ENCODE measurements at regions not wholly inside any gene's neighbourhood (a gene's known extent, or its start where the extent isn't known, plus 50 kb on each side); places are given as distances from the start of the nearest gene placed in this dataset.

DNA sequence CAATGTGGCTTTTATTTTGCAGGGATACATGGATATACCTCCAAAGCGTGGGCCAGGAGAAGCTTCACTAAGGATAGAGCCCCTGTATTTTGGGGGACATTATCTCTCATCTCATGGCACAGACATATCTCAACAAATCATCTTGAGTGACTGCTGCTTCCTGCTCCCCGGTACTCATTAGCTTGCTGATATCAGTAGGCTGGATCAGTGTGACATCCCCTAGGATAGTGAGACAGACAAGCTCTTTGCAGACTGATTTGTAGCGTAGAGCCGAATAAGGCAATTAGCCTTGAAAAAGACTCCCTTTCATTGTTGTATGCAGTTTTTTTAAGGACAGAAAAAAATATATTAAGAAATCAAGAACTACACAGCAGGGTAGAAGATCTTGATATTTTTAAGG is 237.7 kb upstream of the CDH9 start:
- Histone ChIP-seq H3K4me1 (ENCODE audit: control insufficient read depth in 1 of 2, insufficient read depth in 2 of 2, low read depth in 1 of 2, low read length in 1 of 2) (no peaks in the 10 kb centered on the region; a peak in 1 of 4 replicates), H3K4me2 (no peak overlapping the region), H4K20me1 (ENCODE audit: insufficient read depth) (no peaks in the 10 kb centered on the region), H3K27ac (ENCODE audit: low read depth in 2 of 2, low read length in 1 of 2) (no peak overlapping the region), H3F3A (replicated peaks; ENCODE audit: insufficient read depth) (no peaks in the 10 kb centered on the region), H3K27me3 (ENCODE audit: insufficient read depth) (no peaks in the 10 kb centered on the region), H3K9ac (no peak overlapping the region), H3K9me3 (no peaks in the 10 kb centered on the region), H3K36me3 (replicated peaks in 1 of 2; ENCODE audit: control insufficient read depth in 1 of 2, insufficient read depth in 2 of 2, low read length in 1 of 2) (no peaks in the 10 kb centered on the region), H3K9me2 (no peaks in the 10 kb centered on the region), H3K79me2 (ENCODE audit: insufficient read depth) (no peaks in the 10 kb centered on the region), H2AFZ (ENCODE audit: low read depth) (no peak overlapping the region; the same call in 1 of the 2 replicates), H3K4me3 (ENCODE audit: low read depth in 2 of 2, low read length in 1 of 2) (no peak overlapping the region)
- CTCF ChIA-PET = no interaction called here
- WGBS (ENCODE audit: low lambda C conversion rate) = 31% methylated on average over 4 of the region's 4 CpGs
- no peak for DNase-seq
- no peak for TF ChIP-seq NFIC (IDR thresholded peaks at IDR 0.05; ENCODE audit: borderline replicate concordance)
- TF ChIP-seq USF1 (IDR thresholded peaks at IDR 0.05; ENCODE audit: borderline replicate concordance, low read depth) = no peak
- TF ChIP-seq JUND (IDR thresholded peaks at IDR 0.05) = no peak
- TF ChIP-seq USF2 (IDR thresholded peaks at IDR 0.05; ENCODE audit: borderline replicate concordance, low read depth, low read length) = no peak
- no peak for TF ChIP-seq TAF1 (IDR thresholded peaks at IDR 0.05; ENCODE audit: borderline replicate concordance, low read depth, low read length)
- TF ChIP-seq POLR2AphosphoS5 (IDR thresholded peaks at IDR 0.05; ENCODE audit: low read depth, low read length) = no peak
- TF ChIP-seq GATA2 (CRISPR knock-in tag; IDR thresholded peaks at IDR 0.05) = no peak
- no peak for TF ChIP-seq GABPA (IDR thresholded peaks at IDR 0.05; ENCODE audit: low read depth)
- POLR2A ChIA-PET = no interaction called here

GRCh38 chr5:27275345-27275744 is 237.0 kb upstream of the CDH9 start:
- Histone ChIP-seq H3K4me2 (no peak overlapping the region), H3F3A (replicated peaks; ENCODE audit: insufficient read depth) (no peaks in the 10 kb centered on the region), H3K27ac (ENCODE audit: low read depth in 2 of 2, low read length in 1 of 2) (no peak overlapping the region), H3K9me3 (no peaks in the 10 kb centered on the region), H3K4me3 (ENCODE audit: low read depth in 2 of 2, low read length in 1 of 2) (no peak overlapping the region), H3K36me3 (replicated peaks in 1 of 2; ENCODE audit: control insufficient read depth in 1 of 2, insufficient read depth in 2 of 2, low read length in 1 of 2) (no peaks in the 10 kb centered on the region), H3K9me2 (no peaks in the 10 kb centered on the region), H3K9ac (no peak overlapping the region), H3K27me3 (ENCODE audit: insufficient read depth) (no peaks in the 10 kb centered on the region), H2AFZ (ENCODE audit: low read depth) (no peak overlapping the region), H3K4me1 (ENCODE audit: control insufficient read depth in 1 of 2, insufficient read depth in 2 of 2, low read depth in 1 of 2, low read length in 1 of 2) (no peaks in the 10 kb centered on the region; a peak in 1 of 4 replicates), H4K20me1 (ENCODE audit: insufficient read depth) (no peaks in the 10 kb centered on the region), H3K79me2 (ENCODE audit: insufficient read depth) (no peaks in the 10 kb centered on the region)
- DNase-seq = no peak
- 30% methylated on average over 3 of the region's 3 CpGs for WGBS (ENCODE audit: low lambda C conversion rate)
- CTCF ChIA-PET = no interaction called here
- POLR2A ChIA-PET = no interaction called here
- TF ChIP-seq CHD2 (IDR thresholded peaks at IDR 0.05; ENCODE audit: low read length, partially characterized antibody) = no peak
- TF ChIP-seq ELF1 (IDR thresholded peaks at IDR 0.05) = no peak
- TF ChIP-seq POLR2AphosphoS5 (IDR thresholded peaks at IDR 0.05; ENCODE audit: low read depth, low read length) = no peak
- TF ChIP-seq FOXJ3 (CRISPR knock-in tag; IDR thresholded peaks at IDR 0.05) = no peak
- TF ChIP-seq, protein P1, sequence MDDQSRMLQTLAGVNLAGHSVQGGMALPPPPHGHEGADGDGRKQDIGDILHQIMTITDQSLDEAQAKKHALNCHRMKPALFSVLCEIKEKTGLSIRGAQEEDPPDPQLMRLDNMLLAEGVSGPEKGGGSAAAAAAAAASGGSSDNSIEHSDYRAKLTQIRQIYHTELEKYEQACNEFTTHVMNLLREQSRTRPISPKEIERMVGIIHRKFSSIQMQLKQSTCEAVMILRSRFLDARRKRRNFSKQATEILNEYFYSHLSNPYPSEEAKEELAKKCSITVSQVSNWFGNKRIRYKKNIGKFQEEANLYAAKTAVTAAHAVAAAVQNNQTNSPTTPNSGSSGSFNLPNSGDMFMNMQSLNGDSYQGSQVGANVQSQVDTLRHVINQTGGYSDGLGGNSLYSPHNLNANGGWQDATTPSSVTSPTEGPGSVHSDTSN (IDR thresholded peaks at IDR 0.05) = no peak

All from SK-N-SH (cell line).